GM18909 (cell line): ENCODE measurements at regions not wholly inside any gene's neighbourhood (a gene's known extent, or its start where the extent isn't known, plus 50 kb on each side); places are given as distances from the start of the nearest gene placed in this dataset.
"Not testable (repeated sequence)": the region's sequence is repeated elsewhere in the genome, so short reads cannot be mapped to it uniquely, and the experiment has no call there.

ENCODE experiments used
- ATAC-seq: cut with Tn5 transposase; IDR thresholded peaks from one replicate; pipeline ENCODE4 v1.9.1; 2021; ENCODE audit warnings: mild to moderate bottlenecking; ENCODE audit not compliant: unreplicated experiment, poor library complexity

DNA sequence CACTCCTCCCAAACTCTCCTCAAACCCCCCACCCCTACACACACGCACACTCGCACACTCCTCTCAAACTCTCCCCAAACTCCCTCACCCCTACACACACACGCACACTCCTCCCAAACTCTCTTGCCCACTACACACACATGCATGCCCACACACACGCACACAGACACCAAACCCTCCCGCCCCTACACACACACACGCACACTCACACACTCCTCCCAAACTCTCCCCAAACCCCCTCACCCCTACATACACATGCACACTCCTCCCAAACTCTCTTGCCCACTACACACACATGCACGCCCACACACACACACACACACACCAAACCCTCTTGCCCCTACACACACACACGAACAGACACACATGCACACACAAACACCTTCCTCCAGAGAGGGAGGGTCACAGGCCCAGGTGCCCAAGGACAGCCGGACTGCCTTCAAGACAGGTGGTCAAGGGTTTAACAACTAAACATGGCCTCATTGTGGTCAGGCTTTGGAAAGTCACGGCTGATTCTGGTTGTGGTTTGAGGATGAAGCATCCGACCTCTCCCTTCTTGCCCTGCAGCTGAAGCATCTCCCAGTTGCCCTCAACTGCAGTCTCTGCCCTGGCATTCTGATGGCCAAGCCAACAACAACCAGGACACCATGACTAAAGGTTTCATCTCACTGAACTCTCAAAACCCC lies 72.3 kb upstream of the SNTG2 start:
- no peak for ATAC-seq

DNA sequence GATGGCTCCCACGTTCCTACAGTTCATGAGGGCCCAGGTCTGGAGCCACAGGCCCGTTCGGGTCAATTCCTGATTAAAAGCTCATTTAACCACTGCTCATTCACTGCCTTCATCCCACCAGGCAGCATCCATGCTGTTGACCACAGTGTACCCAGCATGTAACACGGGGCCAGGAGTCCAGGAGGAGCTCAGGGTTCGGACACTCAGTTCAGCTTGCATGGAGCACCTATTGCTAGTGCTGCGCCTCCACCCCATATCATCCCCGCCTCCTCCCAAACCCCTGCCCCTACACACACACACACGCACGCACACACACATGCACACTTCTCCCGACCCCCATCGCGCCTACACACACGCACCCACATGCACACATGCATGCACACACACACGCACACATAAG lies 72.9 kb upstream of the SNTG2 start:
- no peak for ATAC-seq

DNA sequence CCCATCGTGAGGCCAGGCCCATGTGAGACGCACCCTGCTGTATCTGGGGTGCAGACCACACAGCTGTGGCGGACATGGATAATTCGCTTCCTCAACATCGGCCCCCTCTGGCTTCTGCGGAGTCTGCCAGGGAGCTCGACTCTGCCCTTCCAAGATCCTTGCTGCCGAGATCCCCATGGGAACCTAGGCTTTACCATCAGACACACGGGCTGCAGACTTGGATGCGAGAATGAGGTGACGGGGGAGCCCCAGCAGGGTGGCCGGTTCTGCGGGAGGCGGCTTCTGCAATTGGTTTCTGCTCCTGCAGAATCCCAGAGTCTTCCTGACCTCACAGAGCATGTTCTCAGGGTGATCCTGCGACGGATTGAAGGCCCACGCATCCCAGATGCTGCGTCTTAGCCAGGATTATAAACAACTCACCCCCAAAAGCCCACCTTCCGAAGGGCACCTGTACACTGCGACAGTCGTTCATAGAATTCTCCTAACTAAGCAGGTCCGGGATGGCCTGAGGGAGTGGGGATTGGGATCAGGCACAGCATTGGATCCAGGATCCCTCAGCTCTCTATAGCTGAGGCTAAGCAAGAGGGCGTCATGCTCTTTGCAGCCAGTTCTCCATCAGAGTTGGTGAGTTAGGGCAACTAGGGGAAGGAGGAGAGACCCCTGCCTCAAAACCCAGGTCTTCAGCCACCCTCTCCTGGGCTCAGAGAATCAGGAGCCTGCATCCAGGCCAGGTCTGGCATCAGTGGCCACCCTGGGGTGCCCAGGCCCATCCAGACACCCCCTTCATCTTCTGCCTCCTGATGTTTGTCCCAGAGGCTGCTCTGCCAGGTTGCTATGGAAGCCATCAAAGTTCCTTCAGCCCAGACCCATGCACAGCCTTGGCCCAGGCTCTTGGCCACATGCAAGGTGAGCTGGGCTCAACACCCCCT lies 74.7 kb upstream of the SNTG2 start:
- ATAC-seq = no peak

DNA sequence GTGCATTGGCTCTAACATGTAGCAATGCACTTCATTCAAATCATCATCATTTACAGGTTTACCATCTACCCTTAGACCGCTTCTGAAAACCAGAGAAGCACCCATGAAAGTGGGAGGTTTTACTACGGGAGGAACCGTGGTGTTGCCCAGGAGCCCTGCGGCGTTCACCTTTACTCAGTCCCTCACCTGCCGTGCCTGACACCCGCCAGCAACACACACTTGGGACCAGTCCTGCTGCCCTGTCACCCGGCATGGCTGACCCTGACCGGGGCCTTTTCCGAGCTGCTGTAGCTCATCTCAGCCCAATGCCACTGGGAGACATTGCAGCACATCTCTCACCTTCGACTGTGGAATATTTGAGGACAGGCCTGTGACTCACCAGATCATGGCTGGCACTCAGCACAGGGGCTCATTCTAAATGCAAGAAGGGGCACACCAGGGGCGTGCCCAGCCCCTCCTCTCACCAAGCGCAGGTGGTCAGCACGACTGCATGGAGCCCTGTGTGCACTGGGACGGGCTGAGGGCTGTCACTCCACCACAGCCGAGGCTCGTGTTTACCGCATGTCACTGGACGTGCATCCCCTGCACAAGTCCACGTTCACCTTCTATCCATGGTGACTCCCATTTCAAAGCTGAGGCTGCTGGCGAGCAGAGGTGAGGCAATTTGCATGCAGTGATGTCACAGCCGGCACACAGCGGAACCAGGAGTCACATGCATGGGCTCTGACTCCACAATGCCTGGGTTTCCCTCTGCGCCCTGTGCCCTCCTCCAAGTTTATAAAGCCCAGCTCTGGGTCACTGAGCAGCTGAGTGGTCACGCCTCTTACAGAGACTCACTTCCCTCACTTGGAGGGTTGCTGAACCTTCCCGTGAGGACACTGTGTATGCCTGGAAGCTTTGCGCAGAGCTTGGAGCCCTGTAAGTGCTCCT lies 76.7 kb upstream of the SNTG2 start:
- no peak for ATAC-seq

DNA sequence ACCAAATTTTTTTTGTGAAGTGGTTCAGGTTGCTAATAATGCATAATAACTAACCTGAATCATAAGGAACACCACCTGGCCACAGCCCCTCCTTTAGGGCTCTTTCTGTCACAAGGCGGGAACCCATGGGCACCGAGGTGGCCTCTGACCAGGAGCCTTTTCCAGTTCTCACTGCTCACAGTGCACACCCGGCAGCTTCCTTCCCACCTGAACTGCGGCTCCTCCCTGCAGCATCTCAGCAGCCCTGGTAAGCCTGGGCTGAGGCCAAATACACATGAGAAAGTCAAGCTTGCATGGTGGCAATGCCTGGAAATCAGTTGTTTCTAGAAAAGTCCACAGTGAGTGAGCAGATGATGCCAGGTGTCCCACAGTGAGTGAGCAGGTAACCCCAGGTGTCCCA lies 77.6 kb upstream of the SNTG2 start:
- no peak for ATAC-seq

DNA sequence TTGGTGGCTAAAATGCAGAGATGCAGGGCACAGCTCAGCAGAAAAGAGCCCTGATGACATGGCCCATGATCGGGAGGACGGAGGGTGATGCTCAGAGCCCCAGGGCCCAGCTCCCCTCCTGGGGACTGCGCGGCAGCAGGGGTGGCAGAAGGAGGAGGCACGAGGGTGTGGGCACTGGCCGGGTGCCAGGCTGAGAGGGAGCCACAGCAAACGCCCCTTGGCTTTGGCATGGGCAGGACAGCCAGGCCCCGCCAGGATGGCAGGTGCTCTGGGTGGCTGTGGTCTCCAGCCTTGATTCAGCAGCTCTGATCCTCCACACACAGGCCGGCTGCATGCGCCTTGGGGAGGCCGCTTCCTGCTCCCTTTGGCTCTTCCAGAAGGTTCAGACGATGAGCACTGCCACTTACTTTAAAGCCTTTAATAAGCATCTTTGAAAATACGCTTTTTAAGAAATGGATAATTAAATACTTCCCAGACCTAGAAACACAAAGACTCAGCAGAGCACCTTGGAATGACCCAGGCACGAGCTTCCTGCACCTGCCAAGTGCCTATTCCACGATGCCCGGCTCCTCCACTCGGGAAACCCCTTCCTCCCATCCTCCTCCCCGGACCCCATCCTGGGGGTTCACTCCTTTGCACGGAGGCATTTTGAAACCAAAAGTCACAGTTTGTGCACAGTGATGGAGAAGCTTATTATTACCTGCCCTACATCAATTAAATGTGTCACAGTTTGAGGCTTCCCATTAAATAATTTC lies 78.5 kb upstream of the SNTG2 start:
- ATAC-seq = no peak

GRCh38 chr2:871175-871727 lies 79.4 kb upstream of the SNTG2 start:
- ATAC-seq = no peak

GRCh38 chr2:870426-870825 lies 80.2 kb upstream of the SNTG2 start:
- no peak for ATAC-seq

- ATAC-seq = no peak
Measured at GRCh38 chr2:869894-870293, 80.8 kb upstream of the SNTG2 start.

- no peak for ATAC-seq
Measured at GRCh38 chr2:869357-869871, 81.2 kb upstream of the SNTG2 start.

- not testable (repeated sequence) for ATAC-seq
Measured at GRCh38 chr2:868857-869256, 81.8 kb upstream of the SNTG2 start.

DNA sequence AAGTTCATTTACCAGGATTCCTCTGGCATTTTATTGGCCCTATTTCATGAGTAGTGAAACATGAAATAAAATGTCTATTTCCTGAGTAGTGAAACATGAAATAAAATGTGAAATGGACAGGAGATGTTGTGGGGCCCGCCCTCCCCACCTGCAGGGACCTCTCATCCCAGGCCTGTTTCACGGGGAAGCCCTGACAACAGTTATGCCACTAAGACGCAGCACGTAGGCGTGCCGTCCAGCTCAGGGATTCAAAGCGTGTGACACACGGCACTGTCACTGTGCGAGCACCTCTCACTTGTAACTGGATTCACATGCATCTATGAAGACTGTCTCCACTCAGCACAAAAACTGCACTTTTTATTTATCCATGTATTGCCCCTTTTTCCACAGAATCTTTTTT lies 83.4 kb upstream of the SNTG2 start:
- ATAC-seq = no peak

GRCh38 chr2:866887-867286 lies 83.8 kb upstream of the SNTG2 start:
- ATAC-seq = no peak

- ATAC-seq = no peak
Measured at GRCh38 chr2:866009-866680, 84.5 kb upstream of the SNTG2 start.

GRCh38 chr2:864501-865106 lies 86.0 kb upstream of the SNTG2 start:
- no peak for ATAC-seq

DNA sequence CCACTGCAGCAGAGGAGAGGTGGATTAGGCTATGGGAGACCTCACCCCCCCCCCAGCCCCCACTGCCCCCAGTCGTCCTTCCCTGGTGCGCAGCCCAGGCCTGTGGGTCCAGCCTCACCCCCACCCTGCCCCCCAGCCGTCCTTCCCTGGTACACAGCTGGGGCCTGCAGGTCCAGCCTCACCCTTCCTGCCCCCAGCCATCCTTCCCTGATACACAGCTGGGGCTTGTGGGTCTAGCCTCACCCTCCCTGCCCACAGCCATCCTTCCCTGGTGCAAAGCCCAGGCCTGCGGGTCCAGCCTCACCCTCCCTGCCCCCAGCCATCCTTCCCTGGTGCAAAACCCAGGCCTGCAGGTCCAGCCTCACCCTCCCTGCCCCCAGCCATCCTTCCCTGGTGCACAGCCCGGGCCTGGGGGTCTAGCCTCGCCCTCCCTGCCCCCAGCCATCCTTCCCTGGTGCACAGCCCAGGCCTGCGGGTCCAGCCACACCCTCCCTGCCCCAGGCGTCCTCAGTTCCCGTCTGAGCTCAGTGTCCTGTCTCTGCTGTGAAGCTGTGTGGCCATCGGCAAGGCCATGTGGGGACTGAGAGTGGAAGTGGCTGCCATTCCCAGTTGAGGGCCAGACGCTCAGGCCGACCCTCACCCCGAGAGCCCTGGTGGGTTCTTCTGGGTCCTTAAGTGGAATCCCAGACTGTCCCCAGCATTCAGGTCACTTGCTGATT lies 86.8 kb upstream of the SNTG2 start:
- no peak for ATAC-seq

DNA sequence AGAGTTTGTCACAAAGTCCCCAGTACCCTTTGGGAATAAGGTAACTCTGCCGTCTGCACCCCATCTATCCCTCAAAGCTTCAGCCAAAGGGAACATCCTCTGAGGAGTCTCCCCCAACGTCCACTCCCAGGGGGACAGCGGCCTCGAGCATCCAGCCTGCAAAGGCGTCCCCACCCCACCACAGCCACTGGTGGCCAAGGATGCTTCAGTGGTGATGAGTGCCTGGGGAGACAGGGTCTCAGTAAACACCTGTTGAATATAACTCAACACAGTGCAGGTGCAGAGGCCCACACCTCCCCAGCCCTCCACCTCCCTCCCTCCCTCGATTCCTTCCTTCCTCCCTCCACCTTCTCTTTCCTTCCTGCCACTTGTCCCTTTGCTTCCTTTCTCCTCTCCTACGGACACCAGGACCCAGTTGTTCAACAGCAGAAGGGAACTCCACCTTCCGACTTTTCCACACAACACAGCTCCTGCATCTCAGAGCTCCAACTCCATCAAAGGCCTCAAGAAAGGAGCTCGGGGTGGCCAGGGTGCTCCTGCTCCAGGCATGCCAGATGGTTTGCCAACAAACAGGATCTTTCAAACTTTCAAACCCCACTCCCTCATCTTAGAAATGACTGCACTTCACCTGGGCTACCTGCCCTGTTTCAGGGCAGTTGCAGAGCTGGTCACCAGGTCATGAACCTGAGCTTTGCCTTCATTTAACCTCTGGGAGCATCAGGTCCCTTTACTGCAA lies 87.8 kb upstream of the SNTG2 start:
- no peak for ATAC-seq
